22Rv1 (cell line): ENCODE measurements at regions not wholly inside any gene's neighbourhood (a gene's known extent, or its start where the extent isn't known, plus 50 kb on each side); places are given as distances from the start of the nearest gene placed in this dataset.
"Not testable (repeated sequence)": the region's sequence is repeated elsewhere in the genome, so short reads cannot be mapped to it uniquely, and the experiment has no call there.

Experiments used
- H3K27ac ChIP-seq: fragments of 450-650 bp; 2 replicates; pipeline ENCODE4 v1.5.1; 2017
- CTCF ChIP-seq: fragments of 450-650 bp; IDR thresholded peaks from 2 replicates; pipeline ENCODE4 v1.5.1; 2017; ENCODE audit warnings: mild to moderate bottlenecking
- ZFX ChIP-seq: fragments of 450-650 bp; IDR thresholded peaks from 2 replicates; pipeline ENCODE4 v1.6.1; 2017; ENCODE audit warnings: antibody characterized with exemption, borderline replicate concordance

GRCh38 chr6:43886717-43887339 lies 116.8 kb downstream of the VEGFA start:
- TF ChIP-seq ZFX (no peak), CTCF (no peak)
- no peak overlapping the region for H3K27ac ChIP-seq

- no peak overlapping the region for H3K27ac ChIP-seq
- TF ChIP-seq ZFX (no peak), CTCF (no peak)
These were observed 116.1 kb downstream of the VEGFA start for GRCh38 chr6:43886067-43886461.

- TF ChIP-seq CTCF (no peak), ZFX (no peak)
- no peak overlapping the region for H3K27ac ChIP-seq
These were observed 115.5 kb downstream of the VEGFA start for GRCh38 chr6:43885399-43886066.

- H3K27ac ChIP-seq: no peak overlapping the region
- no peak for TF ChIP-seq CTCF
- TF ChIP-seq ZFX: no peak
These were observed 114.6 kb downstream of the VEGFA start for GRCh38 chr6:43884652-43885022.

GRCh38 chr6:43883847-43884651 lies 114.0 kb downstream of the VEGFA start:
- TF ChIP-seq CTCF (no peak), ZFX (no peak)
- no peak overlapping the region for H3K27ac ChIP-seq

GRCh38 chr6:43882690-43883448 lies 112.9 kb downstream of the VEGFA start:
- H3K27ac ChIP-seq: not testable (repeated sequence)

GRCh38 chr6:43880236-43881137 lies 110.5 kb downstream of the VEGFA start:
- no peak for TF ChIP-seq CTCF
- TF ChIP-seq ZFX: no peak
- H3K27ac ChIP-seq: no peak overlapping the region
